ENCODE measurements at regions not wholly inside any gene's neighbourhood (a gene's known extent, or its start where the extent isn't known, plus 50 kb on each side); places are given as distances from the start of the nearest gene placed in this dataset.

DNA sequence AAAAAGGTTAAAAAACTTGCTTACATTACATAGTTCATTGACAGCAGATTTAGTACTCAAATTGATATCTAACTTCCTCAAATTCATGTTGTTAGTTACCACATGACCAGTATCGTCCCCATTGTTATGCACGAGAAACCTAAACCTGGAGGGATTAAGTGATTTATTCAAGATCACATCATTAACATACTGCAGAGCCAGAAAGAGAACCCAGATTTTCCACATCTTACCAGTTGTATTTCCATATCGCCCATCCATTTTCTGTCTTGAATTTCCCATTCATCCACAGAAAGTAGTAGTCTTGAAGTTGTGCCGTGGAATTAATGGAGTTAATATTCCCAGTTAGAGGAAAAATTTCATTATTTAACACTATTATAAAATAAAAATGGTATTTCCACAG lies 512.0 kb downstream of the METTL4 start:
- TF ChIP-seq, protein P1, sequence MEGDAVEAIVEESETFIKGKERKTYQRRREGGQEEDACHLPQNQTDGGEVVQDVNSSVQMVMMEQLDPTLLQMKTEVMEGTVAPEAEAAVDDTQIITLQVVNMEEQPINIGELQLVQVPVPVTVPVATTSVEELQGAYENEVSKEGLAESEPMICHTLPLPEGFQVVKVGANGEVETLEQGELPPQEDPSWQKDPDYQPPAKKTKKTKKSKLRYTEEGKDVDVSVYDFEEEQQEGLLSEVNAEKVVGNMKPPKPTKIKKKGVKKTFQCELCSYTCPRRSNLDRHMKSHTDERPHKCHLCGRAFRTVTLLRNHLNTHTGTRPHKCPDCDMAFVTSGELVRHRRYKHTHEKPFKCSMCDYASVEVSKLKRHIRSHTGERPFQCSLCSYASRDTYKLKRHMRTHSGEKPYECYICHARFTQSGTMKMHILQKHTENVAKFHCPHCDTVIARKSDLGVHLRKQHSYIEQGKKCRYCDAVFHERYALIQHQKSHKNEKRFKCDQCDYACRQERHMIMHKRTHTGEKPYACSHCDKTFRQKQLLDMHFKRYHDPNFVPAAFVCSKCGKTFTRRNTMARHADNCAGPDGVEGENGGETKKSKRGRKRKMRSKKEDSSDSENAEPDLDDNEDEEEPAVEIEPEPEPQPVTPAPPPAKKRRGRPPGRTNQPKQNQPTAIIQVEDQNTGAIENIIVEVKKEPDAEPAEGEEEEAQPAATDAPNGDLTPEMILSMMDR (IDR thresholded peaks at IDR 0.05), result no peak
- Histone ChIP-seq H3K27ac (no peak overlapping the region), H3K36me3 (no peaks in the 10 kb centered on the region), H3K4me3 (no peak overlapping the region), H3K27me3 (no peaks in the 10 kb centered on the region), H3K4me1 (no peaks in the 10 kb centered on the region), H3K9me3 (no peaks in the 10 kb centered on the region)
- DNase-seq (ENCODE audit: low spot score in 2 of 2), result no peak
- intact Hi-C loops (cut with DNase I), result no loop called here

DNA sequence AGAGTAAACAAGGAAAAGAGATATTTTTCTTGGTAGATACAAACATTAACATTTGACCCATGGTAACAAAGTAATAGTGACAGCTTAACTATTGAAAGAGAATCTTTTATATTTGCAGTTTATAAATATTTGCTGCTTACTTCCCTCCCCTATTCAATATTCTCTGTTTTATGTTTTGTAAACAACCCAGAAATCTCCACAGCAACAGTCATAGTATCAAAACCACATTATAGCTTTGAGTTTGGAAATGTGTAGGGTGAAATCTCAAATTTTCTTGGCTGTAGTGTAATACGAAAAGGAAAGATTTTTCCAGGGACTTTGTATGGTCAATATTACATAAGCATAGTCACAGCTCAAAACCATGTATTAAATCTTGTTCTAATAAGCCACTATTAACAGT lies 511.2 kb downstream of the METTL4 start:
- DNase-seq (ENCODE audit: low spot score in 2 of 2), result no peak
- intact Hi-C loops (cut with DNase I), result no loop called here

DNA sequence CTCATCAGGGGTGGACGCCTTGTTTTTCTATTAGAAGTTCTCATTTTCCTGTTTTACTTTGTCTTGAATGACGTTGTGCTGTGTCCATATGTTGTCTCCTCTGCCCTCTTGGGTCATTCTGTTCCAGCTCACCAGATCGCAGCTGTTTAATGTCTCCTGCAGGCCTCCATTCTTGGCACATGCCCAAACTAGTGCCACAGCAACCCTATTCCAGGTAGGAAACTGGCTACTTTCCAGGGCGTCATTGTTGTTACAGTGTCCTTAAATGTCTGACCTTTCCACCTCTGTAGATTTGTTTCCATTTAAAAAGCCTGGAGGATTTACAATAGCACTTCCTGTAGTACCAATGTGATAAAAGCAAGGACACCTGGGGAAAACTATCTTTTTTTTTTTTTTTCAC lies 500.7 kb downstream of the METTL4 start:
- intact Hi-C loops (cut with DNase I), result no loop called here
- Histone ChIP-seq H3K27ac (no peak overlapping the region), H3K27me3 (no peaks in the 10 kb centered on the region), H3K9me3 (no peaks in the 10 kb centered on the region), H3K4me1 (no peaks in the 10 kb centered on the region), H3K4me3 (no peak overlapping the region), H3K36me3 (no peaks in the 10 kb centered on the region)
- TF ChIP-seq, protein P1 (IDR thresholded peaks at IDR 0.05), result no peak
- DNase-seq (ENCODE audit: low spot score in 2 of 2), result no peak

More for the DNA sequence above, 511.2 kb downstream of the METTL4 start:
- H3K9me3 ChIP-seq, result no peaks in the 10 kb centered on the region
- H3K36me3 ChIP-seq, result no peaks in the 10 kb centered on the region
- no peaks in the 10 kb centered on the region for H3K27me3 ChIP-seq
- no peak overlapping the region for H3K27ac ChIP-seq
- no peak overlapping the region for H3K4me3 ChIP-seq
- no peaks in the 10 kb centered on the region for H3K4me1 ChIP-seq
- TF ChIP-seq, protein P1 (IDR thresholded peaks at IDR 0.05), result no peak

DNA sequence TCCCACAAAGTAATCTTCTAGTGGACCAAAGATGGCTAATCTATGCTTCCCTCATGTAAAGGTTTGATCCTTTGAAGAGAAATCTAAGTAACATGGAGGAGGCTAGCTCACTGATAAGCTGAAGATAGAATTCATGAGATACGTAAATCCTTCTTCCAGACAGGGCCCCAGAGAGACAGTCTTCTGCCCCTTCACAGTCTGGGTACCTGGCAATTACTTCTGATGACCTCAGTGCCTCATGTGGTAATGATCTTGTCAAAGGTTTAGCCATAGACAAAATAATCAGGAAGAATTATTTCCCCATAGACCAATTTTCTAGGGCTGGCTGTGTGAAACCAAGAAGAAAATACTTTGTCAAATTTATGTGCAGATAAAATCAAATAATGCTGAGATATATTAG lies 495.8 kb downstream of the METTL4 start:
- H3K9me3 ChIP-seq, result no peaks in the 10 kb centered on the region
- H3K4me3 ChIP-seq, result no peak overlapping the region
- DNase-seq (ENCODE audit: low spot score in 2 of 2), result no peak
- H3K4me1 ChIP-seq, result no peaks in the 10 kb centered on the region
- H3K27ac ChIP-seq, result no peak overlapping the region
- TF ChIP-seq, protein P1 (IDR thresholded peaks at IDR 0.05), result no peak
- intact Hi-C loops (cut with DNase I), result no loop called here
- H3K36me3 ChIP-seq, result no peaks in the 10 kb centered on the region
- H3K27me3 ChIP-seq, result no peaks in the 10 kb centered on the region

DNA sequence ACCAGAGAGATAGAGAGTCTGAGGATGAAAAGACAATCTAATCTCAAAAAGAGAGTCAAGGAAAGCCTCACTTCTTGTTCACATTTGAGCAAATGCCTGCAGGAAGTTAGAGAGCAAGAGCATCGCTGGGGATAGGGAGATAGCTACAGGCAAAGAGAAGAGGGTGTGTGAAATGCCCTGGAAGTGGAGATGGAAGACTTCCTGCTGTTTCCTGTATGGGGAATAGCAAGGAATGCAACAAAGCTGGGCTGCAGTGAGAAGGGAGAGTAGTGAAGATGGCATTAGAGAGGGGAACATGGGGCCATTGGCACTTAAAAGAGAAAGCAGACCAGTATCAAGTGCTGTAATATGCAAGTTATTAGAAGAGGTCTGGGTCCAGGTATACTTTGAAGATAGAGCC lies 488.6 kb downstream of the METTL4 start:
- Histone ChIP-seq H3K9me3 (no peaks in the 10 kb centered on the region), H3K4me1 (no peaks in the 10 kb centered on the region), H3K36me3 (no peaks in the 10 kb centered on the region), H3K27ac (no peak overlapping the region), H3K27me3 (no peaks in the 10 kb centered on the region), H3K4me3 (no peak overlapping the region)
- intact Hi-C loops (cut with DNase I), result no loop called here
- TF ChIP-seq, protein P1 (IDR thresholded peaks at IDR 0.05), result no peak
- DNase-seq (ENCODE audit: low spot score in 2 of 2), result no peak

DNA sequence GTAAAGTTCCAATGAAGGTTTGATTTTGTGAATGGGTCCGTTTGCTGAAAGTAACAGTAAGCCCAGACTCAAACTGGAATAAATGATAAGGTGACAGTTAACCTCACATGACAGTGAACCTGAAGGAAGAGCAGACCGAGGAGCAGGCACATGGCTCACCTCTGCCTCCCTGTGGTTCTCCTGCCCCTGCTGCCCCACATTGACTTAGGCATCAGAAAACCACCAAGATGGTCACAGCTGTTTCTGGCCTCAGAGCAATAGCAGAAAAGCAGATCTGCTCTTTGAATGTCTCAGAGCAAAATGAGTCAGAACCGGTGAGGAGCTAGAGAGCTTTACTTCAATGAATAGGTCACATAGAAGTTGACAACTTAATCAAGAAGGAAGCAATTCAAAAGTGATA lies 487.6 kb downstream of the METTL4 start:
- Histone ChIP-seq H3K27me3 (no peaks in the 10 kb centered on the region), H3K4me3 (no peak overlapping the region), H3K4me1 (no peaks in the 10 kb centered on the region), H3K36me3 (no peaks in the 10 kb centered on the region), H3K9me3 (no peaks in the 10 kb centered on the region), H3K27ac (no peak overlapping the region)
- TF ChIP-seq, protein P1 (IDR thresholded peaks at IDR 0.05), result no peak
- no peak for DNase-seq (ENCODE audit: low spot score in 2 of 2)
- intact Hi-C loops (cut with DNase I), result no loop called here

All from ascending aorta (tissue), 2 donors.